PC-9 (cell line): ENCODE measurements at regions not wholly inside any gene's neighbourhood (a gene's known extent, or its start where the extent isn't known, plus 50 kb on each side); places are given as distances from the start of the nearest gene placed in this dataset.

Experiments used
- CTCF ChIP-seq: fragments of 200-600 bp; sonication (generic); conservative IDR thresholded peaks from 2 replicates; pipeline ENCODE4 v1.6.1; 2017; ENCODE audit warnings: mixed run types, antibody characterized with exemption, mild to moderate bottlenecking, moderate library complexity
- EZH2 ChIP-seq: fragments of 200-600 bp; sonication (generic); IDR thresholded peaks from 2 replicates; pipeline ENCODE4 v1.8.0; 2017; ENCODE audit warnings: antibody characterized with exemption, low read depth

- TF ChIP-seq CTCF: no peak
- TF ChIP-seq EZH2: no peak
Observed at GRCh38 chr5:2387250-2387633, 364.2 kb downstream of the IRX2 start.
